Anterior cingulate cortex (tissue), 58 donors: ENCODE measurements at regions not wholly inside any gene's neighbourhood (a gene's known extent, or its start where the extent isn't known, plus 50 kb on each side); places are given as distances from the start of the nearest gene placed in this dataset.

Source experiments
- DNase-seq, 58 donors: peaks; one replicate each; lab custom pipeline; 2025; lab: John Stamatoyannopoulos, UW

DNA sequence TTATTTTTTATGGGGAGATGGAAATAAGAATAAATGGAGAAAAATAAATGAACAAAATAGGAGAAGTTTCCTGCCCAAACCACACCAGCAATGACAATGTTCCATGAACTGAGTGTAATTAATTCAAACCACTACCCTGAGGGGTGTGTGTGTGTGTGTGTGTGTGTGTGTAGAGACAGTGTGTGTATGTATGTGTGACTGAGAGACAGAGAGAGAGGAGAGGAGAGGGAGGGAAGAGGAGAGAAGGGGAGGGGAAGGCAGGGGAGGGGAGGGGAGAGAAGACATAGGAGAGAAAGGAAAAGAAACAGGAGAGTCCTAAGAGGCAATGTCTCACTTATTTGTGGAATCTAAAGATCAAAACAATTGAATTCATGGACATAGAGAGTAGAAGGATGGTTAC lies 65.0 kb upstream of the POU2AF1 start:
- no peak for DNase-seq

DNA sequence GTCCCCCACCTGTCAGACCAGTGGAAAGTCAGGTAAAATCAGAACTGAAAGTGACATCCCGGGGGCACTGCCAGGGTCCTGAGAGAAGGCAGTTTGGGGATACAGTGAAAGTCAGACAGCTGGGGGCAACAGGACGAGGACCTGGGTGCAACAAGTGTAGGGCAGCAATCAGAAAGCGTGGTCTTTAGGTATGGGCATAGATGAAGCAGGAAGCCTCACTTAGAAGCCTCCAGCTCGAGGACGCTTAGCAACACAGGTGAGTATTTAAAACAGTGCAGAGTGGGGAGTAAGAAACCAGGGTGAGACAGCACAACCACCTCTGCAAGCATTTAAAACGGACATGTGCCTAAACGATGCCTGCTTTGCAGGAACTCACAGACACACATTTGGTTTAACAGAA lies 64.6 kb upstream of the POU2AF1 start:
- no peak for DNase-seq

DNA sequence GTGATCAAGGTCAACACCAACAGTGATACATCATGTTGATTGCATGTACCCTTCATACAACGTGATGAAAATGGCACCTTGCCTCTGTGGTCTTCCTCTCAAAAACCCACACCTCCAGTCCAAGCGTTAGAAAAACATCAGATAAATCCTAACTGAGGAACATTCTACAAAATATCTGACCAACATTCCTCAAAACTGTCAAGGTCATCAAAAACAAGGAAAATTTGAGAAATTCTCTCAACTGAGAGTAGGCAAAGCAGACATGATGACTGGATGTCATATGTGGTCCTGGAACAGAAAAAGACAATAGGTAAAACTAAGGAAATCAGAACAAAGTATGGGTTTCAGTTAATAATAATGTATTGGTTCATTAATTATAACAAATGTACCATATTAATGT lies 64.0 kb upstream of the POU2AF1 start:
- no peak for DNase-seq

DNA sequence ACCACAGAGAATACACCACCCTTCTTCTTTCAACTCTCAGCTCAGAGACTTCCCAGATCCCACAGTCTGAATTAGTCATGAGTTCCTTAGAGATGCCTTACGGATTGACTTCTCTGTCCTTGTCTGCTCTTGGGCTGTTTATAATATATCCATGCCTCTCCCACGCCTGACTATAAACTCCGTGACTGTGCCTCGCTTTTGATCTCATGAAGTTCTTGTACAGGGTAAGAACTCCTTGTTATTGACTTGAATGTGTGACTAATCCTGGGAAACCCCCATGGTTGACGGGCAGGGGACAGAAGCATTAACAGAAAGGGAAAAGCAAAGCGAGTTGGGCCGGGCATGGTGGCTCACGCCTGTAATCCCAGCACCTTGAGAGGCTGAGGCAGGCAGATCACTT lies 62.4 kb upstream of the POU2AF1 start:
- no peak for DNase-seq

DNA sequence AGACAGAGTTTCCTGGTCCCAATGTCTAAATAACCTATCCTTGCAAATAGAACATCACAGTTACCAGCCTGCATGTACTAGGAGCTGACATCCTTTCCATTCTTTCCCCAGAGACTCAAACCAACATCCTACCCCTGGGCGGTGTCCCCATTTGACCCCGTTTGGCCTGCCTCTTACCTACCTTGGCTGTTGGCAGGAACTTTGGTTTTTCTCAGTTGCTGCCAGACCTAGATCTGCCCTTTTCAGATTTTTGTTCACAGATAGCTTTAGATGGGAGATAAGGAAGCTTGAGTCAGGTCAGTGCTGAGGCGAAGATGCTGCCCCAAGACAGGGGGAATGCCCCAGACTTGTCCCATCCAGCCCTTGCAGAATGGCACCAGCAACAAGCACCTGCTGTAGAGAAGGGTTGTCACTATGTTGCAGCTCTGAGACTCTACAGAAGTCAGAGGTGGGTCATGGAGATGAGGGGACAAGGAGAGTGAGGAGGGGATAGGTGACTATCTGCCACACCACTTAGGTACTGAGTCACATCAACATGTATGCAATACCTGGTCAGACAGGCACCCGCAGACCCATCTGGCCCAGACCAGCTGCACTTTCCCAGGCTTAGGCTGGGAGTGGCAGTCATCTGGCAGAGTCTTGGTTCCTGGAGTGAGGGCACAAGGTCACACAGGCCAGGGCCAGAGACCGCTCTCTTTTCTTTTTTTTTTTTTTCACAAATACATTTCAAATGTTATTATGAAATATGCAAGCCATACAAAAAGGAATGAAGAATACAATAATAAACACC lies 61.5 kb upstream of the POU2AF1 start:
- no peak for DNase-seq

DNA sequence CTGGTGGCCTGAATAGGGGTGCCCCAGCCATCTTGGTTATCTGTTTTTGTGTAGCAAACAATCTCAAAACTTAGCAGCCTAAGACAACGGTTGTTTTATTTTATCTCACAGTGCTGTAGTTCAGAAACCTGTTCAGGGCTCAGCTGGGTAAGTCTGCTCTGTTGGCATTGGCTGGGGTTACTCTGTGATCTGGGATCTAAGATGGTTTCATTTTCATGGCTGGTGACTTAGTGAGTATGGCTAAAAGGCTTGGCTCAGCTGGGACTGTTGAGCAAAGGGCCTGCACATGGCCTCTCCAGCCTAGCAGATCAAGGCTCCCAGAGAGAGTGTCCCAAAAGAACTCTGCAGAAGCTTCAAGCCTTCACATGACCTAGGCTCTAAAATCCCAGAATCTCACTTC lies 60.8 kb upstream of the POU2AF1 start:
- no peak for DNase-seq

DNA sequence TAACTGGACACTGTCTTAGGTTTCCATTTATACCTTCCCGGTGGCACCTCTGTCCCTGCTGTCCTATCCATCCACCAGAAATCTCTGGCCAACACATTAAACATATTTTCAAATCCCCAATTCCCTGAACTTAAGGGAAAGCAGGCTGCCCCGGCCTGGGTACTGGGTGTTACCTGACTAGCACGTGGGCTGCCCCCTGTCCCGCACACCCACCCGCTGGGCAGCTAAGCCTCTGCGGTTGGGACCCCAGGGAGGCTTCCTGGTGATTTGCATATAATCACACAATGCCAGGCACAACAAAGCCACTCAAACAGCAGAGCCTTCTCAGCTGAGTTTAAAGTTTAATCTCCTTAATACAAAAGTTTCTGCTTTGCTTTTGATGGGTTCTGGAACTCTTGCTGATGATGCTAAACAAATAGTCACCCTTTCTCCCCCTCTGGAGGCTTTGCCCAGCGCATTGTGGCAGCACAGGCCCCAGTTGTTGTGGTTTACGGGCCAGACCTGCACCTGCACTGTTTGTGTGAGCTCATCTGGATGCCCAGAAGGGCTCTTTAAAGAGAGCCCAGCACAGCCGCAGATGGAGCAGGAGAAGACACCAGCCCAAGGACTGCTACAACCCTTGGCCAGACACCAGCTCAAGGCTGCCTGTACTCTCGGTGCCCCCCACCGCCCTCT lies 59.9 kb upstream of the POU2AF1 start:
- DNase-seq = no peak

DNA sequence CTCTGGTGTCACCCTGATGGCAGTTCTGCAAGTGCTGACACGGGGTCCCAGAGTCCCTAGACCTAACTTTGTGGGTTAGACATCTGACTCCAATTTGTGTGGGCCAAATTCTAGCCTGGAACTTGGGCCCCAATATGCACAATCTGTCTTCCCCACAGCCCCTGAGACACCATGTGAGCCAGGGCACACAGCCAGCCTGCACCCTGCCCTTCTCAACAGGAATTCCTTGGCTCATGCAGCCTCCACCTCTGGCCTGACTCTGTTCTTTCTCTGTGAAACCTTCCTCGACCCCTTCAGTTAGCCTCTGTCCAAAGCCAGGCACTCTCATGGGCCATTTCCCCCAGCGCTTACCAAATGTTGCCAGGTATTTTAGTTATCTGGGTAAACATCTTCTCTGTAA lies 59.1 kb upstream of the POU2AF1 start:
- DNase-seq = no peak

DNA sequence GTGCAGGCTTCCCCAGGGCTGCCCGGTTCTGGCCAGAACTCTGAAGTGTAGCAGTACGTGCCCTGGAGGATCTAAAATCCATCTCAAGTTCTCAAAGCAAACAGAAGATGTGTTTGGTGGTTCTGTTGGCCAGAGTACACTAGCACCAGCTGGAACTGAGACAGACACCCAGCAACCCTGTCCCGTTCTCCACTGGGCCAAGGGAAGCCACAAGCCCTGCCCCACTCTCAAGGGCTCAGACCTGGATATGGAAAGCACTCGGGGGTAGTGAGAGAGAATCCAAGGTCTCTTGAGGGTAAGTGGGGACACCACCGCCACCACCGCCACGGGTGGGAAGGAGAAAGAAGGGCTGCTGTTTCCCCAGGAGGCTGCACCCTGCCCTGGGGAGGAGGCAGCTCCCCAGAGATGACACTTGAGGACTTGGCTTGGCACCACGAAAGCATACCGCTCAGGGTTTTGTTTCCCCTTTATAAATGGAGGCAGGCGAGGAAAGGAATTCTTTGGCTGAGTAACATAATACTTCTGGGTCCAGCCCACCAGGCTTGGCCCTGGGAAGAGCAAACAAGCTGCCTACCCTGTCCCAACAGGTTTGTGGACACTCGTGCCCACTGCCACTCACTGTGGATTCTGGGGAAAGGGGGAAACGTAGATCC lies 56.1 kb upstream of the POU2AF1 start:
- DNase-seq = no peak

DNA sequence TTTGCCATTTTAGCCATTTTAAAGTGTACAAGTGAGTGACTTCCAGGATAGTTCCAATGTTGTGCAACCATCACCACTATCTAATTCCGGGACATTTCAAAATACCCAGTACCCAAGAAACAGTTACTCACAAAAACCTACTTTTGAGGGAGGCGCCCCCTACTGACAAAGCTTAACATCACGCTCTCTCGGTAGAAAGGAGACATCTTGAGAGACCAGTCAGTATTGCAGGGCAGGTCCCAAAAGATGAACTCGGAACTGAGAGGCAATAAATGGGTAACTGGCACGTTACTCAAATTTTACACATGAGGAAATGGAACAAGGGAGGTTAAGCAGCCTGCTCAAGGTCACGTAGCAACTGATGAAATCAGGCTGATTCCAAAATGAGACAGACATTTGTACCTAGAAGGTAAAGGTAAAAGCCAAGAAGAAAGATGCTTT lies 50.0 kb upstream of the POU2AF1 start:
- peak in 1 of 58 donors; percentile 8 for DNase-seq
